SK-N-SH (cell line): ENCODE measurements at regions not wholly inside any gene's neighbourhood (a gene's known extent, or its start where the extent isn't known, plus 50 kb on each side); places are given as distances from the start of the nearest gene placed in this dataset.

Experiments used
- EP300 ChIP-seq, 2 experiments: IDR thresholded peaks; 2 replicates each; pipeline versions ENCODE4 v1.4.0 to v1.6.1; 2012; ENCODE audit warnings: borderline replicate concordance in 1 of 2, low read depth in 1 of 2, low read length in 1 of 2
- EZH2phosphoT487 ChIP-seq: fragments of 200-600 bp; sonication (generic); IDR thresholded peaks from 2 replicates; pipeline ENCODE4 v1.6.1; 2017; ENCODE audit warnings: low read depth, mixed run types, mild to moderate bottlenecking, antibody characterized with exemption, moderate library complexity, borderline replicate concordance
- YY1 ChIP-seq: IDR thresholded peaks from 2 replicates; pipeline ENCODE4 v1.4.0; 2012; ENCODE audit warnings: low read depth, mild to moderate bottlenecking
- TF ChIP-seq, protein P1 (sequence below): fragments of 200-600 bp; sonication (generic); IDR thresholded peaks from 2 replicates; pipeline ENCODE4 v1.6.1; 2017; ENCODE audit warnings: antibody characterized with exemption, mild to moderate bottlenecking, moderate library complexity
- TF ChIP-seq, protein P2 (sequence below): IDR thresholded peaks from 2 replicates; pipeline ENCODE4 v1.4.0; 2012; ENCODE audit warnings: low read depth, borderline replicate concordance

DNA sequence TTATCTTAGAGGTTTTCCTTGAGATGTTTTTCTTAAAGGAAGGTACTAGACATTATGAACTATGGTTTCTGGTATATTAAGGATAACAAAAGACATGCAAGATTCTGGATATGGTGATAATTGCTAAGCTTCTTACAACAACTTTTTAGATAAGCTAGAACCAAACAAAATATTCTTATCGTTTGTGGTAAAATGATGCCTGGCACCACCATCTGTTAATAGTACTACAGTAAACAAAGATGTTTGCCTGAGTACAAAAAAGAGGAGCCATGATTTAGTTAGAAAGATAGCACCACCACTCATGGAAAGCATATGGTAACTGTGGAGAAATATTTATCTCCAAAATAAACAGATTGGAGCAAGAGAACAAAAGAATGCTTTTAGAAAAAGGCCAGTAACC lies 747.3 kb downstream of the COL12A1 start:
- TF ChIP-seq, protein P1, sequence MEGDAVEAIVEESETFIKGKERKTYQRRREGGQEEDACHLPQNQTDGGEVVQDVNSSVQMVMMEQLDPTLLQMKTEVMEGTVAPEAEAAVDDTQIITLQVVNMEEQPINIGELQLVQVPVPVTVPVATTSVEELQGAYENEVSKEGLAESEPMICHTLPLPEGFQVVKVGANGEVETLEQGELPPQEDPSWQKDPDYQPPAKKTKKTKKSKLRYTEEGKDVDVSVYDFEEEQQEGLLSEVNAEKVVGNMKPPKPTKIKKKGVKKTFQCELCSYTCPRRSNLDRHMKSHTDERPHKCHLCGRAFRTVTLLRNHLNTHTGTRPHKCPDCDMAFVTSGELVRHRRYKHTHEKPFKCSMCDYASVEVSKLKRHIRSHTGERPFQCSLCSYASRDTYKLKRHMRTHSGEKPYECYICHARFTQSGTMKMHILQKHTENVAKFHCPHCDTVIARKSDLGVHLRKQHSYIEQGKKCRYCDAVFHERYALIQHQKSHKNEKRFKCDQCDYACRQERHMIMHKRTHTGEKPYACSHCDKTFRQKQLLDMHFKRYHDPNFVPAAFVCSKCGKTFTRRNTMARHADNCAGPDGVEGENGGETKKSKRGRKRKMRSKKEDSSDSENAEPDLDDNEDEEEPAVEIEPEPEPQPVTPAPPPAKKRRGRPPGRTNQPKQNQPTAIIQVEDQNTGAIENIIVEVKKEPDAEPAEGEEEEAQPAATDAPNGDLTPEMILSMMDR, result no peak
- TF ChIP-seq, protein P2, sequence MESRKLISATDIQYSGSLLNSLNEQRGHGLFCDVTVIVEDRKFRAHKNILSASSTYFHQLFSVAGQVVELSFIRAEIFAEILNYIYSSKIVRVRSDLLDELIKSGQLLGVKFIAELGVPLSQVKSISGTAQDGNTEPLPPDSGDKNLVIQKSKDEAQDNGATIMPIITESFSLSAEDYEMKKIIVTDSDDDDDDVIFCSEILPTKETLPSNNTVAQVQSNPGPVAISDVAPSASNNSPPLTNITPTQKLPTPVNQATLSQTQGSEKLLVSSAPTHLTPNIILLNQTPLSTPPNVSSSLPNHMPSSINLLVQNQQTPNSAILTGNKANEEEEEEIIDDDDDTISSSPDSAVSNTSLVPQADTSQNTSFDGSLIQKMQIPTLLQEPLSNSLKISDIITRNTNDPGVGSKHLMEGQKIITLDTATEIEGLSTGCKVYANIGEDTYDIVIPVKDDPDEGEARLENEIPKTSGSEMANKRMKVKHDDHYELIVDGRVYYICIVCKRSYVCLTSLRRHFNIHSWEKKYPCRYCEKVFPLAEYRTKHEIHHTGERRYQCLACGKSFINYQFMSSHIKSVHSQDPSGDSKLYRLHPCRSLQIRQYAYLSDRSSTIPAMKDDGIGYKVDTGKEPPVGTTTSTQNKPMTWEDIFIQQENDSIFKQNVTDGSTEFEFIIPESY, result no peak
- no peak for TF ChIP-seq EP300 (IDR thresholded peaks at IDR 0.05; ENCODE audit: borderline replicate concordance in 1 of 2, low read depth in 1 of 2, low read length in 1 of 2)
- no peak for TF ChIP-seq YY1
- no peak for TF ChIP-seq EZH2phosphoT487
